Neural cell (in vitro differentiated cells): ENCODE measurements at regions not wholly inside any gene's neighbourhood (a gene's known extent, or its start where the extent isn't known, plus 50 kb on each side); places are given as distances from the start of the nearest gene placed in this dataset.

Experiments used
- EZH2 ChIP-seq: fragments of 200-600, 300-800 bp; shearing (Covaris generic), sonication (generic); IDR thresholded peaks from 2 replicates; pipeline ENCODE4 v1.6.1; 2014; ENCODE audit warnings: antibody characterized with exemption, low read length, borderline replicate concordance, mild to moderate bottlenecking; ENCODE audit not compliant: insufficient read depth, poor library complexity, severe bottlenecking
- MXI1 ChIP-seq: fragments of 450-650 bp; conservative IDR thresholded peaks from 2 replicates; pipeline ENCODE4 v1.6.1; 2014; ENCODE audit warnings: antibody characterized with exemption, mild to moderate bottlenecking; ENCODE audit not compliant: poor library complexity, severe bottlenecking
- POLR2AphosphoS5 ChIP-seq: IDR thresholded peaks from 2 replicates; pipeline ENCODE4 v1.6.1; 2012
- TAF1 ChIP-seq: IDR thresholded peaks from 2 replicates; pipeline ENCODE4 v1.6.1; 2012; ENCODE audit warnings: low read depth
- TF ChIP-seq, protein P1 (sequence below): fragments of 450-650 bp; IDR thresholded peaks from 2 replicates; pipeline ENCODE4 v1.5.1; 2014; ENCODE audit warnings: antibody characterized with exemption, mild to moderate bottlenecking, moderate library complexity; ENCODE audit not compliant: poor library complexity, severe bottlenecking
- TF ChIP-seq, protein P2 (sequence below): IDR thresholded peaks from 2 replicates; pipeline ENCODE4 v1.6.1; 2012; ENCODE audit warnings: borderline replicate concordance

DNA sequence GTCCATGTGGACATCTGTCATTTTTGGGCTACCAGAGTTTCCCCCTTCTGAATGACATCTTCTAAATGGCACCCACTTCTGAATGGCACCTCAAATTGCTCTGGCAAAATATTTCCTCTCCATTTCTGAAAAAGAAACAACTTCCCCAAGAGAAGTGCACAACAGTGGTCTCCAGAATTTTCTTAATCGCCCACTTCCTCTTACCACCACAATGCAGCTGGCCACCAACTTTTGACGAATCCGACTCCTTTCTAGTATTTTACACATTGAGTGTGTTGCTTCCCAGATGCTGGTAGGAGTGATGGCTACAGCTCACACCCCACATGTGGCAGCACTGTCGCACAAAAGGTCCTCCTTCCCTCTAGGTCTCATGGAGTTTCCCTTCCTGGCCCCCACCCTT lies 216.1 kb downstream of the FOXA2 start:
- TF ChIP-seq, protein P1, sequence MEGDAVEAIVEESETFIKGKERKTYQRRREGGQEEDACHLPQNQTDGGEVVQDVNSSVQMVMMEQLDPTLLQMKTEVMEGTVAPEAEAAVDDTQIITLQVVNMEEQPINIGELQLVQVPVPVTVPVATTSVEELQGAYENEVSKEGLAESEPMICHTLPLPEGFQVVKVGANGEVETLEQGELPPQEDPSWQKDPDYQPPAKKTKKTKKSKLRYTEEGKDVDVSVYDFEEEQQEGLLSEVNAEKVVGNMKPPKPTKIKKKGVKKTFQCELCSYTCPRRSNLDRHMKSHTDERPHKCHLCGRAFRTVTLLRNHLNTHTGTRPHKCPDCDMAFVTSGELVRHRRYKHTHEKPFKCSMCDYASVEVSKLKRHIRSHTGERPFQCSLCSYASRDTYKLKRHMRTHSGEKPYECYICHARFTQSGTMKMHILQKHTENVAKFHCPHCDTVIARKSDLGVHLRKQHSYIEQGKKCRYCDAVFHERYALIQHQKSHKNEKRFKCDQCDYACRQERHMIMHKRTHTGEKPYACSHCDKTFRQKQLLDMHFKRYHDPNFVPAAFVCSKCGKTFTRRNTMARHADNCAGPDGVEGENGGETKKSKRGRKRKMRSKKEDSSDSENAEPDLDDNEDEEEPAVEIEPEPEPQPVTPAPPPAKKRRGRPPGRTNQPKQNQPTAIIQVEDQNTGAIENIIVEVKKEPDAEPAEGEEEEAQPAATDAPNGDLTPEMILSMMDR: no peak
- TF ChIP-seq TAF1: no peak
- TF ChIP-seq MXI1: no peak
- no peak for TF ChIP-seq EZH2
- TF ChIP-seq, protein P2, sequence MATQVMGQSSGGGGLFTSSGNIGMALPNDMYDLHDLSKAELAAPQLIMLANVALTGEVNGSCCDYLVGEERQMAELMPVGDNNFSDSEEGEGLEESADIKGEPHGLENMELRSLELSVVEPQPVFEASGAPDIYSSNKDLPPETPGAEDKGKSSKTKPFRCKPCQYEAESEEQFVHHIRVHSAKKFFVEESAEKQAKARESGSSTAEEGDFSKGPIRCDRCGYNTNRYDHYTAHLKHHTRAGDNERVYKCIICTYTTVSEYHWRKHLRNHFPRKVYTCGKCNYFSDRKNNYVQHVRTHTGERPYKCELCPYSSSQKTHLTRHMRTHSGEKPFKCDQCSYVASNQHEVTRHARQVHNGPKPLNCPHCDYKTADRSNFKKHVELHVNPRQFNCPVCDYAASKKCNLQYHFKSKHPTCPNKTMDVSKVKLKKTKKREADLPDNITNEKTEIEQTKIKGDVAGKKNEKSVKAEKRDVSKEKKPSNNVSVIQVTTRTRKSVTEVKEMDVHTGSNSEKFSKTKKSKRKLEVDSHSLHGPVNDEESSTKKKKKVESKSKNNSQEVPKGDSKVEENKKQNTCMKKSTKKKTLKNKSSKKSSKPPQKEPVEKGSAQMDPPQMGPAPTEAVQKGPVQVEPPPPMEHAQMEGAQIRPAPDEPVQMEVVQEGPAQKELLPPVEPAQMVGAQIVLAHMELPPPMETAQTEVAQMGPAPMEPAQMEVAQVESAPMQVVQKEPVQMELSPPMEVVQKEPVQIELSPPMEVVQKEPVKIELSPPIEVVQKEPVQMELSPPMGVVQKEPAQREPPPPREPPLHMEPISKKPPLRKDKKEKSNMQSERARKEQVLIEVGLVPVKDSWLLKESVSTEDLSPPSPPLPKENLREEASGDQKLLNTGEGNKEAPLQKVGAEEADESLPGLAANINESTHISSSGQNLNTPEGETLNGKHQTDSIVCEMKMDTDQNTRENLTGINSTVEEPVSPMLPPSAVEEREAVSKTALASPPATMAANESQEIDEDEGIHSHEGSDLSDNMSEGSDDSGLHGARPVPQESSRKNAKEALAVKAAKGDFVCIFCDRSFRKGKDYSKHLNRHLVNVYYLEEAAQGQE: no peak
- TF ChIP-seq POLR2AphosphoS5: no peak
